GM10266 (cell line): ENCODE measurements at regions not wholly inside any gene's neighbourhood (a gene's known extent, or its start where the extent isn't known, plus 50 kb on each side); places are given as distances from the start of the nearest gene placed in this dataset.

Experiments
- DNase-seq: peaks from one replicate; pipeline ENCODE4 v3.0.0; 2012; ENCODE audit errors: extremely low spot score
- TF ChIP-seq, protein P1 (sequence below): IDR thresholded peaks from 2 replicates; pipeline ENCODE4 v1.5.1; 2012; ENCODE audit warnings: mild to moderate bottlenecking, low read depth; ENCODE audit not compliant: control insufficient read depth, insufficient read depth; ENCODE audit errors: missing control alignments

GRCh38 chr4:165743422-165743821, 129.6 kb upstream of the TLL1 start:
- no peak for DNase-seq
- TF ChIP-seq, protein P1, sequence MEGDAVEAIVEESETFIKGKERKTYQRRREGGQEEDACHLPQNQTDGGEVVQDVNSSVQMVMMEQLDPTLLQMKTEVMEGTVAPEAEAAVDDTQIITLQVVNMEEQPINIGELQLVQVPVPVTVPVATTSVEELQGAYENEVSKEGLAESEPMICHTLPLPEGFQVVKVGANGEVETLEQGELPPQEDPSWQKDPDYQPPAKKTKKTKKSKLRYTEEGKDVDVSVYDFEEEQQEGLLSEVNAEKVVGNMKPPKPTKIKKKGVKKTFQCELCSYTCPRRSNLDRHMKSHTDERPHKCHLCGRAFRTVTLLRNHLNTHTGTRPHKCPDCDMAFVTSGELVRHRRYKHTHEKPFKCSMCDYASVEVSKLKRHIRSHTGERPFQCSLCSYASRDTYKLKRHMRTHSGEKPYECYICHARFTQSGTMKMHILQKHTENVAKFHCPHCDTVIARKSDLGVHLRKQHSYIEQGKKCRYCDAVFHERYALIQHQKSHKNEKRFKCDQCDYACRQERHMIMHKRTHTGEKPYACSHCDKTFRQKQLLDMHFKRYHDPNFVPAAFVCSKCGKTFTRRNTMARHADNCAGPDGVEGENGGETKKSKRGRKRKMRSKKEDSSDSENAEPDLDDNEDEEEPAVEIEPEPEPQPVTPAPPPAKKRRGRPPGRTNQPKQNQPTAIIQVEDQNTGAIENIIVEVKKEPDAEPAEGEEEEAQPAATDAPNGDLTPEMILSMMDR = no peak

DNA sequence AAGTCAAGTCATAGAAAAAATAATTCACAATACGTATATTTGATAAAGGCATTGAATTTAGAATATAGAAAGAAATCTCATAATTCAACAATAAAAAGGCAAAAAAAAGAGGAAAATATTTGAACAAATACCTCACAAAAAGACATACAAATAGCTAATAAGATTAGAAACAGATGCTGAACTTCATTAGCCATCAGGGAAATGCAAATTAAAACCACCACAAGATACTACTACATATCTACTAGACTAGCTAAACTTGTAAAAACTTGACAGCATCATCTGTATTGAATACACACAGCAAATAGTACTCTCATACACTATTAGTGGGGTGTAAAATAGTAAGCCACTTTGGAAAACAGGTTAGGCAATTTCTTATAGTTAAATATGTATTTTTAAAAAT, 128.7 kb upstream of the TLL1 start:
- TF ChIP-seq, protein P1 = no peak

DNA sequence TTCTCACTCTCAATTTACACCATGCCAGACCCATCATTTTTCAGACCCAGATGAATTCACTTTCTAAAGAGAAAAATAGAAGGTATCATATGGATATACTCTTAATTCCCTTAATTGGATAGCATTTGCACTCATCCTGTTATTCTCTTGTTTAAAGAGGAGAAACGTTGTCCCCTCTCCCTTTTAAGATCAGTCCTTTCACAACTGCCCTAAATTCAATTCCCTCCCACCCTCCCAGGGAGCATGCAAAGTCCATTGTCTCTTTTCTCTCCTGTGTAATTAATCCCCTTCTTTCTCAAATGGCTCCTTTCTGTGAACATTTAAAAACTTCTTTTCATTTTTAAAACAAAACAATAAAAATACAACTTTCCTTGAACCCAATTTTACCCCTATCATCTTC, 124.7 kb upstream of the TLL1 start:
- DNase-seq = no peak
- TF ChIP-seq, protein P1 = no peak

More for the DNA sequence above, 128.7 kb upstream of the TLL1 start:
- no peak for DNase-seq

- TF ChIP-seq, protein P1 = no peak
- no peak for DNase-seq
Observed at GRCh38 chr4:165751882-165752281, 121.2 kb upstream of the TLL1 start.

GRCh38 chr4:165754664-165755063, 118.4 kb upstream of the TLL1 start:
- DNase-seq = no peak
- TF ChIP-seq, protein P1 = no peak

GRCh38 chr4:165756836-165757235, 116.2 kb upstream of the TLL1 start:
- TF ChIP-seq, protein P1 = no peak
- no peak for DNase-seq

DNA sequence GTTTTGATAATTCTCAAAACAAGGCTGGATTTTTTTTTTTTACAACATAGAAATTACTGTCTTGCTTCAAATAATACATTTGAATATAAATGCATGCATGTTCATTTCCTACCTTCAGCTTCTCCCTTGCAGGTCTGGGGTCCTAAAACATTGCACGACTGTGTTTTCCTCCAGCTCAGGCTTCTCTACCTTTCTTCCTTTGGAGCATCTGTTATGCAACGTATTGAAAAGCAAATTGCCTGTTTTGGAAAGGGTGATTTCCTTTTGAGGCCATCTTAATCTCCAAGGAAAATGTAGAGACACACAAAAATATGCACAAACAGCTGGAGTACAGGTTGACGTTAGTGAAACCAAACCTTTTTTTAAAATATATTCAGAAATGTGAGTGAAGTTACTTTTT, 115.6 kb upstream of the TLL1 start:
- no peak for DNase-seq
- TF ChIP-seq, protein P1 = no peak

DNA sequence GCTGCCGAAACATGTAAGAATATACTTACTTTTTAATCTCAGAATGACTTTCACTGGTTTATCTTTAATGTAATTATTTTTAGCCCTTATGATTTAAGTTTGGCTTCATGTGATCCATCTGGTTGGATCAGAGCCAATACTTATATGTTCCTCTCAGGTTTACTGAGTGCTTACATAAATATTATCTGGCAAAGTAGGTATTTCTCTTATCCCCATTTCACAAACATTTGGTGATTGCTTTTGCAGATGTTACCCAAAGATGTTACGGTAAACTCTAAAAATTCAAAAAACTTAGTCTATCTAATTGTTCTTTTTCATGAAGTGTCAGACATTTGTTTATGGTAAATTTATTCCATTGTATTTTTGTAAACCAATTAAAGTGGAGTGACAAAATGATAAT, 115.0 kb upstream of the TLL1 start:
- no peak for DNase-seq
- TF ChIP-seq, protein P1 = no peak
